Nephron (organoid): ENCODE measurements at regions not wholly inside any gene's neighbourhood (a gene's known extent, or its start where the extent isn't known, plus 50 kb on each side); places are given as distances from the start of the nearest gene placed in this dataset.

Experiments
- H3K27ac Mint-ChIP-seq, 3 experiments: 2 replicates each; pipeline ENCODE4 v1.8.0; 2020; ENCODE audit warnings: mixed read lengths in 3 of 3, mild to moderate bottlenecking in 2 of 3, moderate library complexity in 1 of 3
- H3K27me3 Mint-ChIP-seq: 2 replicates; pipeline ENCODE4 v1.8.0; 2021; ENCODE audit warnings: low read depth, mild to moderate bottlenecking, moderate library complexity, mixed read lengths
- H3K36me3 Mint-ChIP-seq: 2 replicates; pipeline ENCODE4 v1.8.0; 2020; ENCODE audit warnings: low read depth, mixed read lengths
- H3K4me1 Mint-ChIP-seq: 2 replicates; pipeline ENCODE4 v1.8.0; 2020; ENCODE audit warnings: mixed read lengths
- H3K4me3 Mint-ChIP-seq, 3 experiments: 2 replicates each; pipeline ENCODE4 v1.8.0; 2020; ENCODE audit warnings: mild to moderate bottlenecking in 3 of 3, mixed read lengths in 3 of 3, moderate library complexity in 2 of 3
- H3K9me3 Mint-ChIP-seq: 2 replicates; pipeline ENCODE4 v1.8.0; 2020; ENCODE audit warnings: mixed read lengths
- CTCF ChIP-seq, 3 experiments: fragments of 200-600 bp; sonication (generic); IDR thresholded peaks; one replicate each; pipeline ENCODE4 v1.5.0; 2021; ENCODE audit warnings: antibody characterized with exemption in 3 of 3; ENCODE audit not compliant: unreplicated experiment in 3 of 3

- no peaks in the 10 kb centered on the region for H3K27me3 Mint-ChIP-seq
- H3K27ac Mint-ChIP-seq, result peak overlapping the region in 1 of 3 experiments; percentile 40
- TF ChIP-seq CTCF (IDR thresholded peaks at IDR 0.05; ENCODE audit: unreplicated experiment in 3 of 3), result no peak
- no peaks in the 10 kb centered on the region for H3K9me3 Mint-ChIP-seq
- no peaks in the 10 kb centered on the region for H3K36me3 Mint-ChIP-seq
- peaks cover 30% of the 10 kb centered on the region for H3K4me1 Mint-ChIP-seq
- H3K4me3 Mint-ChIP-seq, result no peak overlapping the region
These were observed 570.6 kb upstream of the CLINT1 start for GRCh38 chr5:158429564-158429963.

GRCh38 chr5:158423623-158424200, 564.8 kb upstream of the CLINT1 start:
- Mint-ChIP-seq H3K9me3 (peaks cover 9% of the 10 kb centered on the region), H3K27ac (peak overlapping the region; percentile 76 to 87 (median 77))
- TF ChIP-seq CTCF (IDR thresholded peaks at IDR 0.05; ENCODE audit: unreplicated experiment in 3 of 3), result no peak

GRCh38 chr5:158422653-158423515, 563.9 kb upstream of the CLINT1 start:
- peak overlapping the region; percentile 76 to 87 (median 77) for H3K27ac Mint-ChIP-seq
- peak overlapping the region in 1 of 3 experiments; percentile 48 for H3K4me3 Mint-ChIP-seq
- H3K27me3 Mint-ChIP-seq, result no peaks in the 10 kb centered on the region
- H3K4me1 Mint-ChIP-seq, result peaks cover 33% of the 10 kb centered on the region
- peaks cover 12% of the 10 kb centered on the region for H3K9me3 Mint-ChIP-seq
- H3K36me3 Mint-ChIP-seq, result no peaks in the 10 kb centered on the region
- no peak for TF ChIP-seq CTCF (IDR thresholded peaks at IDR 0.05; ENCODE audit: unreplicated experiment in 3 of 3)

More at GRCh38 chr5:158423623-158424200, 564.8 kb upstream of the CLINT1 start:
- no peak overlapping the region for H3K4me3 Mint-ChIP-seq
- peaks cover 33% of the 10 kb centered on the region for H3K4me1 Mint-ChIP-seq
- no peaks in the 10 kb centered on the region for H3K27me3 Mint-ChIP-seq
- H3K36me3 Mint-ChIP-seq, result no peaks in the 10 kb centered on the region

GRCh38 chr5:158421319-158421718, 562.4 kb upstream of the CLINT1 start:
- no peak for TF ChIP-seq CTCF (IDR thresholded peaks at IDR 0.05; ENCODE audit: unreplicated experiment in 3 of 3)
- H3K36me3 Mint-ChIP-seq, result no peaks in the 10 kb centered on the region
- peaks cover 12% of the 10 kb centered on the region for H3K9me3 Mint-ChIP-seq
- H3K27ac Mint-ChIP-seq, result peak overlapping the region in 1 of 3 experiments; percentile 12
- H3K4me3 Mint-ChIP-seq, result no peak overlapping the region
- H3K4me1 Mint-ChIP-seq, result peaks cover 20% of the 10 kb centered on the region
- H3K27me3 Mint-ChIP-seq, result no peaks in the 10 kb centered on the region

GRCh38 chr5:158419186-158419585, 560.2 kb upstream of the CLINT1 start:
- Mint-ChIP-seq H3K4me3 (no peak overlapping the region), H3K9me3 (peaks cover 14% of the 10 kb centered on the region), H3K4me1 (peaks cover 25% of the 10 kb centered on the region), H3K27me3 (no peaks in the 10 kb centered on the region), H3K27ac (no peak overlapping the region), H3K36me3 (no peaks in the 10 kb centered on the region)
- TF ChIP-seq CTCF (IDR thresholded peaks at IDR 0.05; ENCODE audit: unreplicated experiment in 3 of 3), result no peak
